ENCODE measurements at regions not wholly inside any gene's neighbourhood (a gene's known extent, or its start where the extent isn't known, plus 50 kb on each side); places are given as distances from the start of the nearest gene placed in this dataset.
A peak's percentile ranks its signal among the peaks of the same experiment; 100 is the strongest.

GRCh38 chr3:126270145-126270811, 86.9 kb downstream of the KLF15 start:
- Histone ChIP-seq H3K27me3 (replicated peaks; ENCODE audit: control insufficient read depth, insufficient read depth, low read length) (no peaks in the 10 kb centered on the region), H3K36me3 (ENCODE audit: control insufficient read depth, insufficient read depth, low read length) (no peaks in the 10 kb centered on the region), H3K4me3 (ENCODE audit: low read depth, low read length) (no peak overlapping the region), H3K4me1 (peaks cover 31% of the 10 kb centered on the region), H3K9me3 (no peaks in the 10 kb centered on the region)
- no peak for DNase-seq
- no peaks in the 10 kb centered on the region for H3K9me3 Mint-ChIP-seq (ENCODE audit: unreplicated experiment)
- H3K27me3 Mint-ChIP-seq (ENCODE audit: insufficient read depth, unreplicated experiment): no peaks in the 10 kb centered on the region
- BruUV-seq (replicated peaks): no TSS peak
- H3K4me3 Mint-ChIP-seq (ENCODE audit: unreplicated experiment): no peak overlapping the region
- TF ChIP-seq CTCF (IDR thresholded peaks at IDR 0.05; ENCODE audit: insufficient read depth in 1 of 2, low read depth in 1 of 2, low read length in 1 of 2, severe bottlenecking in 1 of 2, unreplicated experiment in 1 of 2): no peak
- ChIA-PET POLR2A (no interaction called here), CTCF (no interaction called here)
- no peak overlapping the region for H3K27ac Mint-ChIP-seq (ENCODE audit: unreplicated experiment)
- peaks cover 15% of the 10 kb centered on the region for H3K4me1 Mint-ChIP-seq (ENCODE audit: low read depth, unreplicated experiment)
- intact Hi-C loops (cut with micrococcal nuclease; ENCODE audit: unreplicated experiment): no loop called here
- peaks cover 13% of the 10 kb centered on the region for H3K36me3 Mint-ChIP-seq (ENCODE audit: insufficient read depth, unreplicated experiment)

- no TSS peak for BruUV-seq (replicated peaks)
These were observed 87.9 kb downstream of the KLF15 start for GRCh38 chr3:126269354-126269753.

GRCh38 chr3:126268866-126269265, 88.3 kb downstream of the KLF15 start:
- Histone ChIP-seq H3K4me3 (ENCODE audit: low read depth, low read length) (no peak overlapping the region), H3K27me3 (replicated peaks; ENCODE audit: control insufficient read depth, insufficient read depth, low read length) (no peaks in the 10 kb centered on the region), H3K9me3 (no peaks in the 10 kb centered on the region), H3K36me3 (ENCODE audit: control insufficient read depth, insufficient read depth, low read length) (no peaks in the 10 kb centered on the region), H3K4me1 (peaks cover 45% of the 10 kb centered on the region)
- POLR2A ChIA-PET: no interaction called here
- peak overlapping the region; percentile 25 for H3K27ac Mint-ChIP-seq (ENCODE audit: unreplicated experiment)
- peak overlapping the region; percentile 35 for H3K4me3 Mint-ChIP-seq (ENCODE audit: unreplicated experiment)
- DNase-seq: no peak
- H3K9me3 Mint-ChIP-seq (ENCODE audit: unreplicated experiment): no peaks in the 10 kb centered on the region
- CTCF ChIA-PET: no interaction called here
- BruUV-seq (replicated peaks): no TSS peak
- TF ChIP-seq CTCF (IDR thresholded peaks at IDR 0.05; ENCODE audit: insufficient read depth in 1 of 2, low read depth in 1 of 2, low read length in 1 of 2, severe bottlenecking in 1 of 2, unreplicated experiment in 1 of 2): no peak
- H3K36me3 Mint-ChIP-seq (ENCODE audit: insufficient read depth, unreplicated experiment): peaks cover 13% of the 10 kb centered on the region
- no peaks in the 10 kb centered on the region for H3K27me3 Mint-ChIP-seq (ENCODE audit: insufficient read depth, unreplicated experiment)
- peaks cover 27% of the 10 kb centered on the region for H3K4me1 Mint-ChIP-seq (ENCODE audit: low read depth, unreplicated experiment)
- intact Hi-C loops (cut with micrococcal nuclease; ENCODE audit: unreplicated experiment): loop anchor here (10.0 kb wide), 1 partner anchor 206 kb away; the partner anchor contains the start of gene ZXDC

More at GRCh38 chr3:126269354-126269753, 87.9 kb downstream of the KLF15 start:
- Histone ChIP-seq H3K9me3 (no peaks in the 10 kb centered on the region), H3K36me3 (ENCODE audit: control insufficient read depth, insufficient read depth, low read length) (no peaks in the 10 kb centered on the region), H3K27me3 (replicated peaks; ENCODE audit: control insufficient read depth, insufficient read depth, low read length) (no peaks in the 10 kb centered on the region), H3K4me3 (ENCODE audit: low read depth, low read length) (no peak overlapping the region), H3K4me1 (peaks cover 40% of the 10 kb centered on the region)
- peak overlapping the region; percentile 25 for H3K27ac Mint-ChIP-seq (ENCODE audit: unreplicated experiment)
- H3K36me3 Mint-ChIP-seq (ENCODE audit: insufficient read depth, unreplicated experiment): peaks cover 13% of the 10 kb centered on the region
- H3K9me3 Mint-ChIP-seq (ENCODE audit: unreplicated experiment): no peaks in the 10 kb centered on the region
- TF ChIP-seq CTCF (IDR thresholded peaks at IDR 0.05; ENCODE audit: insufficient read depth in 1 of 2, low read depth in 1 of 2, low read length in 1 of 2, severe bottlenecking in 1 of 2, unreplicated experiment in 1 of 2): no peak
- ChIA-PET CTCF (no interaction called here), POLR2A (no interaction called here)
- peaks cover 22% of the 10 kb centered on the region for H3K4me1 Mint-ChIP-seq (ENCODE audit: low read depth, unreplicated experiment)
- intact Hi-C loops (cut with micrococcal nuclease; ENCODE audit: unreplicated experiment): loop anchor here (10.0 kb wide), 1 partner anchor 205 kb away; the partner anchor contains the start of gene ZXDC
- peak overlapping the region; percentile 35 for H3K4me3 Mint-ChIP-seq (ENCODE audit: unreplicated experiment)
- no peaks in the 10 kb centered on the region for H3K27me3 Mint-ChIP-seq (ENCODE audit: insufficient read depth, unreplicated experiment)
- no peak for DNase-seq
